Suprapubic skin (tissue), 4 donors: ENCODE measurements at regions not wholly inside any gene's neighbourhood (a gene's known extent, or its start where the extent isn't known, plus 50 kb on each side); places are given as distances from the start of the nearest gene placed in this dataset.

Experiments used
- DNase-seq, 2 donors: peaks; one replicate each; pipeline ENCODE4 v3.0.0-alpha.2; 2019; ENCODE audit warnings: low spot score in 2 of 2
- H3K27ac ChIP-seq: fragments of 200-600 bp; sonication (generic); one replicate; pipeline ENCODE4 v1.5.1; 2019
- H3K27me3 ChIP-seq: fragments of 200-600 bp; sonication (generic); one replicate; pipeline ENCODE4 v1.5.1; 2019
- H3K36me3 ChIP-seq: fragments of 200-600 bp; sonication (generic); one replicate; pipeline ENCODE4 v1.5.1; 2019
- H3K4me1 ChIP-seq: fragments of 200-600 bp; sonication (generic); one replicate; pipeline ENCODE4 v1.5.1; 2019
- H3K4me3 ChIP-seq: fragments of 200-600 bp; sonication (generic); one replicate; pipeline ENCODE4 v1.5.1; 2019; ENCODE audit warnings: mild to moderate bottlenecking
- H3K9me3 ChIP-seq: fragments of 200-600 bp; sonication (generic); one replicate; pipeline ENCODE4 v1.5.1; 2019
- CTCF ChIP-seq, 2 donors: fragments of 200-600 bp in 1 of 2; fragments of 450-650 bp in 1 of 2; sonication (generic) in 1 of 2; IDR thresholded peaks; one replicate each; pipeline ENCODE4 v1.5.1; 2016 to 2019; ENCODE audit warnings: antibody characterized with exemption in 2 of 2, mild to moderate bottlenecking in 1 of 2, moderate library complexity in 1 of 2
- EP300 ChIP-seq: sonication (generic); formaldehyde crosslinking; IDR thresholded peaks from one replicate; pipeline ENCODE4 v1.6.1; 2017; ENCODE audit warnings: antibody characterized with exemption
- POLR2A ChIP-seq, 2 donors: fragments of 450-650 bp; IDR thresholded peaks; one replicate each; pipeline ENCODE4 v1.6.1; 2017; ENCODE audit warnings: antibody characterized with exemption in 2 of 2, mild to moderate bottlenecking in 2 of 2, moderate library complexity in 2 of 2
- POLR2AphosphoS5 ChIP-seq, 3 donors: sonication (generic); formaldehyde crosslinking; IDR thresholded peaks; one replicate each; pipeline ENCODE4 v1.6.1; 2017; ENCODE audit warnings: antibody characterized with exemption in 3 of 3
- WGBS: methylation state at CpG from one replicate; pipeline ENCODE4 v1.1.5; 2018; 5-methylcytosine and 5-hydroxymethylcytosine counted together

GRCh38 chr13:78852709-78853108 lies 193.8 kb upstream of the OBI1 start:
- WGBS, result 100% methylated on average over 1 of the region's 1 CpG
- no peak for DNase-seq
- Histone ChIP-seq H3K27ac (no peak overlapping the region), H3K4me3 (no peak overlapping the region), H3K27me3 (no peaks in the 10 kb centered on the region), H3K36me3 (no peaks in the 10 kb centered on the region), H3K9me3 (peaks cover 3% of the 10 kb centered on the region), H3K4me1 (no peaks in the 10 kb centered on the region)
- TF ChIP-seq POLR2AphosphoS5 (IDR thresholded peaks at IDR 0.05) (no peak), POLR2A (IDR thresholded peaks at IDR 0.05) (no peak), CTCF (IDR thresholded peaks at IDR 0.05) (no peak), EP300 (no peak)

DNA sequence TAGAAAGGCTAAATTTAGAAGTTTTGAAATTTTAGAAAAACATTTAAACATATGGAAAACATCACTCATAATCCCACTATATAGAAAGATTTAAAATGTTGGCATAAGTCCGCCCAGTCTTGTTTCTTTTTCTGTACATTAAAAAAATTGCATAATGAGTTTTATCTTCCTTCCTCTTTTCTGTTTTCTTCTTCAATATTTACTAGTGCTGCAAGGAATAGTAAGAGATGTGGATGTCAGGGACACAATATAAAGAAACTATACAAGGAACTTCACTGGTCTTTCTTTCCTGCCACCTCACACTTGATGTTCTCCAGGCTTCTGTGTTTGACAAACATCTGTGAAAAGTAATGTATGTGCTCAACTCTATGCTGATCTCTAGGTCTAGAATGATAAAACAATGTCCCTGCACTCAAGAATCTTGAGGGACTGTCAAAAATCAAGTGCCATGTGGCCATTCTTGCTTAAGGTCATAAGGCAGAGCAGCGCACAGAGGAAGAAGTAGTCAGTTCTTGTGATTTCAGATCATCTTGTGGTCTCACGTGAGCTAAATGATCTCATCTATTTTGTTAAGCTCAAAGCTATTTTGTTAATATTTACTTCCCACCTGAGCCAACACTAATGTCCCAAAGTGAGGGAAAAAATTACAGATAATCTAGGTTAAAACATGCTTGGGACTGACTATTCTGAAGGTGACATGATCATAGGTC lies 186.9 kb upstream of the OBI1 start:
- no peak overlapping the region for H3K4me3 ChIP-seq

DNA sequence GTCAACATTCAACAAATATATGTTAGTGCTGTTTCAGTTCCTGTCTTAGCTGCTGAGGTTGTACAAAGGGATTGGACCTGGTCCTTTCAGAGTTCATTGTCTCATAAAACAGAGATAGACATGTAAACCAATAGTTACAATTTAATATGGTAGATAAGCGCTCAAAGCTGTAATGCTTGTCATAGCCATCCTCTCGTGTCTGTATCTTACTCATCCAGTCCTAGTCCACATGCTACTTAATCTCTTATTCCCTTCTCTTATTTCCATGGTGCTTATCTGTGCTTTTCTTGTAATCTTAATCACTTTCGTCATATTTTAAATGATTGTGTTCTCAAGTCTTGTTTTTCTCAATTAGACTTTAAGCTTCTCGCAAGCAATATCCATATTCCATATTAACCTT lies 185.2 kb upstream of the OBI1 start:
- Histone ChIP-seq H3K27me3 (no peaks in the 10 kb centered on the region), H3K36me3 (no peaks in the 10 kb centered on the region), H3K27ac (no peak overlapping the region), H3K4me3 (no peak overlapping the region), H3K9me3 (no peaks in the 10 kb centered on the region), H3K4me1 (no peaks in the 10 kb centered on the region)
- TF ChIP-seq EP300 (no peak), CTCF (IDR thresholded peaks at IDR 0.05) (no peak), POLR2AphosphoS5 (IDR thresholded peaks at IDR 0.05) (no peak), POLR2A (IDR thresholded peaks at IDR 0.05) (no peak)
- DNase-seq, result no peak
- 82% methylated on average over 4 of the region's 4 CpGs for WGBS

More for the DNA sequence above, 186.9 kb upstream of the OBI1 start:
- Histone ChIP-seq H3K9me3 (no peaks in the 10 kb centered on the region), H3K36me3 (no peaks in the 10 kb centered on the region), H3K4me1 (no peaks in the 10 kb centered on the region), H3K27ac (no peak overlapping the region), H3K27me3 (no peaks in the 10 kb centered on the region)
- no peak for DNase-seq
- TF ChIP-seq CTCF (IDR thresholded peaks at IDR 0.05), result no peak
- 64% methylated on average over 3 of the region's 3 CpGs for WGBS

DNA sequence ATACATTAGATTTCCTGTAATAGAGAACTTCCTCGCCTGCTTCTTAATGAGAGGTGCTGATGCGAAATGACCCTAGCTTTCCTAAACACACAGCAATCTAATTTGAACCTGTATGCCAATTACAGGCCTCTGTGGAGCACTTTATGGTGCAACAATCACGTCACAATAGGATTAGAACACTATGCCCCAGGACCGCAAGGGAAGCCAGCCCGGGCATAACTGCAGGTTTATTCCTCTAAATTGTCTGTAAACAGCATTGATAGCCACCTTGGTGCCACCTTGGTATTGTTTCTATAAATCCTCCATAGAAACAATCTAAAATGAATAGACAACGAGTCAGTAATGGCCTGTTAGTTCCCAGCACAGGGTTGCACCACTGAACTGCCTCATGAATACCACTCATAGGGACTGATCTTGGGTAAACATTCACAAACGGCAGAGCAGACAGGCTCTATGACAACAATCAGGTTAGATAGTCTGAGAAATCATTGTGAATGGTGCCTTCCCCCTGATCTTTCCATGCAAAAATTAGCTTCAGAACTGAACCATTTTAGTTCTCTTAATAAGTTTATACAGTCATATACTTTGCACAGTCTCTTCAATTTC lies 182.5 kb upstream of the OBI1 start:
- Histone ChIP-seq H3K4me1 (no peaks in the 10 kb centered on the region), H3K27ac (no peak overlapping the region), H3K9me3 (no peaks in the 10 kb centered on the region), H3K27me3 (no peaks in the 10 kb centered on the region), H3K36me3 (no peaks in the 10 kb centered on the region), H3K4me3 (no peak overlapping the region)
- no peak for TF ChIP-seq CTCF (IDR thresholded peaks at IDR 0.05)
- TF ChIP-seq POLR2A (IDR thresholded peaks at IDR 0.05), result no peak
- TF ChIP-seq POLR2AphosphoS5 (IDR thresholded peaks at IDR 0.05), result no peak
- TF ChIP-seq EP300, result no peak
- WGBS, result 50% methylated on average over 7 of the region's 7 CpGs
- DNase-seq, result no peak

GRCh38 chr13:78836238-78836784 lies 177.4 kb upstream of the OBI1 start:
- Histone ChIP-seq H3K4me1 (no peaks in the 10 kb centered on the region), H3K36me3 (no peaks in the 10 kb centered on the region), H3K4me3 (no peak overlapping the region), H3K27ac (no peak overlapping the region), H3K9me3 (no peaks in the 10 kb centered on the region), H3K27me3 (no peaks in the 10 kb centered on the region)
- WGBS, result 78% methylated on average over 3 of the region's 3 CpGs
- no peak for DNase-seq
- no peak for TF ChIP-seq EP300
- no peak for TF ChIP-seq CTCF (IDR thresholded peaks at IDR 0.05)
- TF ChIP-seq POLR2A (IDR thresholded peaks at IDR 0.05), result no peak
- no peak for TF ChIP-seq POLR2AphosphoS5 (IDR thresholded peaks at IDR 0.05)
